GM23338 (cell line): ENCODE measurements at regions not wholly inside any gene's neighbourhood (a gene's known extent, or its start where the extent isn't known, plus 50 kb on each side); places are given as distances from the start of the nearest gene placed in this dataset.

Experiments used
- ATAC-seq: fragments of 200-7000 bp; cut with Tn5 transposase; 3 replicates; pipeline ENCODE4 v1.9.1; 2020
- DNase-seq: peaks from one replicate; pipeline ENCODE4 v3.0.0-alpha.2; 2015; ENCODE audit warnings: low spot score
- H2AFZ ChIP-seq: fragments of 200-600 bp; sonication (generic); 2 replicates; pipeline ENCODE4 v1.8.0; 2016; ENCODE audit warnings: antibody characterized with exemption, mild to moderate bottlenecking, moderate library complexity
- H3F3A ChIP-seq: fragments of 200-600 bp; sonication (generic); replicated peaks from 2 replicates; pipeline ENCODE4 v1.8.0; 2017; ENCODE audit warnings: antibody characterized with exemption, mixed run types, low read depth
- H3K27ac ChIP-seq: fragments of 200-600 bp; sonication (generic); 2 replicates; pipeline ENCODE4 v1.6.1; 2016; ENCODE audit warnings: low read depth
- H3K27me3 ChIP-seq: fragments of 200-600 bp; sonication (generic); 2 replicates; pipeline ENCODE4 v1.8.0; 2016; ENCODE audit warnings: mild to moderate bottlenecking, mixed run types, moderate library complexity; ENCODE audit not compliant: insufficient read depth
- H3K36me3 ChIP-seq: fragments of 200-600 bp; sonication (generic); 2 replicates; pipeline ENCODE4 v1.8.0; 2016; ENCODE audit warnings: mild to moderate bottlenecking; ENCODE audit not compliant: insufficient read depth
- H3K4me1 ChIP-seq: fragments of 200-600 bp; sonication (generic); 2 replicates; pipeline ENCODE4 v1.8.0; 2016; ENCODE audit warnings: mild to moderate bottlenecking, moderate library complexity; ENCODE audit not compliant: insufficient read depth
- H3K4me2 ChIP-seq: fragments of 200-600 bp; sonication (generic); 2 replicates; pipeline ENCODE4 v1.7.1; 2017; ENCODE audit warnings: mixed run types
- H3K4me3 ChIP-seq: fragments of 200-600 bp; sonication (generic); 2 replicates; pipeline ENCODE4 v1.6.1; 2016; ENCODE audit warnings: mixed run types
- H3K79me2 ChIP-seq: fragments of 200-600 bp; sonication (generic); replicated peaks from 2 replicates; pipeline ENCODE4 v1.8.0; 2017; ENCODE audit warnings: mild to moderate bottlenecking; ENCODE audit not compliant: insufficient read depth
- H3K9me2 ChIP-seq: fragments of 200-600 bp; sonication (generic); 2 replicates; pipeline ENCODE4 v1.8.0; 2017; ENCODE audit not compliant: insufficient read depth
- H4K20me1 ChIP-seq: fragments of 200-600 bp; sonication (generic); replicated peaks from 2 replicates; pipeline ENCODE4 v1.8.0; 2017; ENCODE audit warnings: mild to moderate bottlenecking; ENCODE audit not compliant: insufficient read depth
- H3K27ac Mint-ChIP-seq: 2 replicates; pipeline ENCODE4 v1.8.0; 2020; ENCODE audit warnings: inconsistent platforms, mild to moderate bottlenecking, moderate library complexity, mixed read lengths
- H3K27me3 Mint-ChIP-seq: 3 replicates; pipeline ENCODE4 v1.8.0; 2022; ENCODE audit warnings: low read depth, mild to moderate bottlenecking, moderate library complexity, mixed read lengths, inconsistent platforms; ENCODE audit not compliant: insufficient read depth, poor library complexity
- H3K36me3 Mint-ChIP-seq: 3 replicates; pipeline ENCODE4 v1.8.0; 2021; ENCODE audit warnings: low read depth, mild to moderate bottlenecking, inconsistent platforms, moderate library complexity, mixed read lengths
- H3K4me1 Mint-ChIP-seq: 3 replicates; pipeline ENCODE4 v1.8.0; 2020; ENCODE audit warnings: mild to moderate bottlenecking, inconsistent platforms, mixed read lengths
- H3K4me3 Mint-ChIP-seq: 3 replicates; pipeline ENCODE4 v1.8.0; 2021; ENCODE audit warnings: moderate library complexity, mild to moderate bottlenecking, inconsistent platforms, mixed read lengths
- H3K9me3 Mint-ChIP-seq: 3 replicates; pipeline ENCODE4 v1.8.0; 2020; ENCODE audit warnings: moderate library complexity, mild to moderate bottlenecking, inconsistent platforms, mixed read lengths
- EZH2 ChIP-seq: fragments of 200-600 bp; sonication (generic); IDR thresholded peaks from one replicate; pipeline ENCODE4 v1.8.0; 2017; ENCODE audit warnings: antibody characterized with exemption, mild to moderate bottlenecking, low read depth; ENCODE audit not compliant: unreplicated experiment
- EZH2phosphoT487 ChIP-seq: fragments of 200-600 bp; sonication (generic); IDR thresholded peaks from one replicate; pipeline ENCODE4 v1.8.1; 2018; ENCODE audit warnings: antibody characterized with exemption; ENCODE audit not compliant: unreplicated experiment
- NANOG ChIP-seq: IDR thresholded peaks from 2 replicates; pipeline ENCODE4 v1.6.1; 2016; ENCODE audit warnings: antibody characterized with exemption, borderline replicate concordance
- POLR2AphosphoS5 ChIP-seq: IDR thresholded peaks from 2 replicates; pipeline ENCODE4 v1.6.1; 2016; ENCODE audit warnings: antibody characterized with exemption, low read depth
- STAT1 ChIP-seq: IDR thresholded peaks from one replicate; pipeline ENCODE4 v1.6.1; 2016; ENCODE audit warnings: antibody characterized with exemption; ENCODE audit not compliant: unreplicated experiment
- ZNF114 ChIP-seq: fragments of 250-450 bp; sonication (Bioruptor Pico); IDR thresholded peaks from 2 replicates; pipeline ENCODE4 v1.5.0; 2020; ENCODE audit warnings: mild to moderate bottlenecking, moderate library complexity
- ZNF331 ChIP-seq: fragments of 250-450 bp; sonication (Bioruptor Pico); IDR thresholded peaks from 2 replicates; pipeline ENCODE4 v1.5.0; 2020; ENCODE audit warnings: low read depth, mild to moderate bottlenecking, moderate library complexity
- TF ChIP-seq, protein P1 (sequence below): IDR thresholded peaks from one replicate; pipeline ENCODE4 v1.6.1; 2018; ENCODE audit warnings: antibody characterized with exemption; ENCODE audit not compliant: unreplicated experiment
- TF ChIP-seq, protein P2 (sequence below): fragments of 250-450 bp; sonication (Bioruptor Pico); IDR thresholded peaks from 2 replicates; pipeline ENCODE4 v1.5.0; 2020; ENCODE audit warnings: mild to moderate bottlenecking, moderate library complexity

DNA sequence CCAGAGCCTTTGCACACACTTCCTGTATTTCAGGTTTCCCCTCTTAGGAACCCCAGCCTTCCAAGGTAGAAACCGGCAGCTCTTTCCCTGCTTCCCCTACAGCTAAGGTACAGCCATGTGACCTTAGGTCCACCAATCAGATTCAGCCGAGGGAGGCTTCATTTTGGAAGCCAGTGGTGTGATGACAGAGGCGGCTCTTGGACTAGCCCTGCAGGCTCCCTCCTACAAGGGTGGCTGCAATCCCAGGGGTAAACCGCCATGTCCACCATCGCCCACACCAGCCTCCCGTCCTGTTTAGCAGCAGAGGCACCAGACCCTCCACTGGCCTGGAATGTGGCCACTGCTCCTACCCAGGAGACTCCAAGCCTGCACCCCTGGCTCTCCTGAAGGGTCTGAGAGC is 65.6 kb downstream of the SERPINA3 start (continued):
- TF ChIP-seq, protein P1, sequence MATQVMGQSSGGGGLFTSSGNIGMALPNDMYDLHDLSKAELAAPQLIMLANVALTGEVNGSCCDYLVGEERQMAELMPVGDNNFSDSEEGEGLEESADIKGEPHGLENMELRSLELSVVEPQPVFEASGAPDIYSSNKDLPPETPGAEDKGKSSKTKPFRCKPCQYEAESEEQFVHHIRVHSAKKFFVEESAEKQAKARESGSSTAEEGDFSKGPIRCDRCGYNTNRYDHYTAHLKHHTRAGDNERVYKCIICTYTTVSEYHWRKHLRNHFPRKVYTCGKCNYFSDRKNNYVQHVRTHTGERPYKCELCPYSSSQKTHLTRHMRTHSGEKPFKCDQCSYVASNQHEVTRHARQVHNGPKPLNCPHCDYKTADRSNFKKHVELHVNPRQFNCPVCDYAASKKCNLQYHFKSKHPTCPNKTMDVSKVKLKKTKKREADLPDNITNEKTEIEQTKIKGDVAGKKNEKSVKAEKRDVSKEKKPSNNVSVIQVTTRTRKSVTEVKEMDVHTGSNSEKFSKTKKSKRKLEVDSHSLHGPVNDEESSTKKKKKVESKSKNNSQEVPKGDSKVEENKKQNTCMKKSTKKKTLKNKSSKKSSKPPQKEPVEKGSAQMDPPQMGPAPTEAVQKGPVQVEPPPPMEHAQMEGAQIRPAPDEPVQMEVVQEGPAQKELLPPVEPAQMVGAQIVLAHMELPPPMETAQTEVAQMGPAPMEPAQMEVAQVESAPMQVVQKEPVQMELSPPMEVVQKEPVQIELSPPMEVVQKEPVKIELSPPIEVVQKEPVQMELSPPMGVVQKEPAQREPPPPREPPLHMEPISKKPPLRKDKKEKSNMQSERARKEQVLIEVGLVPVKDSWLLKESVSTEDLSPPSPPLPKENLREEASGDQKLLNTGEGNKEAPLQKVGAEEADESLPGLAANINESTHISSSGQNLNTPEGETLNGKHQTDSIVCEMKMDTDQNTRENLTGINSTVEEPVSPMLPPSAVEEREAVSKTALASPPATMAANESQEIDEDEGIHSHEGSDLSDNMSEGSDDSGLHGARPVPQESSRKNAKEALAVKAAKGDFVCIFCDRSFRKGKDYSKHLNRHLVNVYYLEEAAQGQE = no peak
- TF ChIP-seq NANOG (no peak), EZH2 (no peak), ZNF114 (no peak), STAT1 (no peak)

DNA sequence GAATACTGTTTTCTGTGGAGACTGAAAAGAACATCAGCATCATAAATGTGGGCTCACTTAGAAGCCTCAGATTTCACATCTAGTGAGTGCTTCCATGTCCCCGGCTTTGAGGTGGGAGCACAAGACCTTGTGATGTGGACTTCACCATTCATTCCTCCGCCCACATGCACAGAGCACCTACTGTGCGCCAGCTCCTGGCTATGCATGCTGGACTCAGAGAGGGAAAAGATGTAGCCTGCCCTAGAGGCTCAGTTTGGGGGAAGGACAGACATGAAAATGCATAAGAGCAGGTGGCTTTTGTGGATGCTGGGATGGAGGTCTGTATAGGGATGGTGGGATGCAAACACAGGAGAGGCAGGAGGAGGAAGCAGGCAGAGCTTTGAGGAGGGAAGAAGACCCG is 65.0 kb downstream of the SERPINA3 start:
- no peaks in the 10 kb centered on the region for H3K36me3 ChIP-seq
- 0 out of 3 replicates have a peak, but pooled peaks cover 2% of the 10 kb centered on the region for H3K4me1 Mint-ChIP-seq
- TF ChIP-seq ZNF114 = no peak
- TF ChIP-seq, protein P2, sequence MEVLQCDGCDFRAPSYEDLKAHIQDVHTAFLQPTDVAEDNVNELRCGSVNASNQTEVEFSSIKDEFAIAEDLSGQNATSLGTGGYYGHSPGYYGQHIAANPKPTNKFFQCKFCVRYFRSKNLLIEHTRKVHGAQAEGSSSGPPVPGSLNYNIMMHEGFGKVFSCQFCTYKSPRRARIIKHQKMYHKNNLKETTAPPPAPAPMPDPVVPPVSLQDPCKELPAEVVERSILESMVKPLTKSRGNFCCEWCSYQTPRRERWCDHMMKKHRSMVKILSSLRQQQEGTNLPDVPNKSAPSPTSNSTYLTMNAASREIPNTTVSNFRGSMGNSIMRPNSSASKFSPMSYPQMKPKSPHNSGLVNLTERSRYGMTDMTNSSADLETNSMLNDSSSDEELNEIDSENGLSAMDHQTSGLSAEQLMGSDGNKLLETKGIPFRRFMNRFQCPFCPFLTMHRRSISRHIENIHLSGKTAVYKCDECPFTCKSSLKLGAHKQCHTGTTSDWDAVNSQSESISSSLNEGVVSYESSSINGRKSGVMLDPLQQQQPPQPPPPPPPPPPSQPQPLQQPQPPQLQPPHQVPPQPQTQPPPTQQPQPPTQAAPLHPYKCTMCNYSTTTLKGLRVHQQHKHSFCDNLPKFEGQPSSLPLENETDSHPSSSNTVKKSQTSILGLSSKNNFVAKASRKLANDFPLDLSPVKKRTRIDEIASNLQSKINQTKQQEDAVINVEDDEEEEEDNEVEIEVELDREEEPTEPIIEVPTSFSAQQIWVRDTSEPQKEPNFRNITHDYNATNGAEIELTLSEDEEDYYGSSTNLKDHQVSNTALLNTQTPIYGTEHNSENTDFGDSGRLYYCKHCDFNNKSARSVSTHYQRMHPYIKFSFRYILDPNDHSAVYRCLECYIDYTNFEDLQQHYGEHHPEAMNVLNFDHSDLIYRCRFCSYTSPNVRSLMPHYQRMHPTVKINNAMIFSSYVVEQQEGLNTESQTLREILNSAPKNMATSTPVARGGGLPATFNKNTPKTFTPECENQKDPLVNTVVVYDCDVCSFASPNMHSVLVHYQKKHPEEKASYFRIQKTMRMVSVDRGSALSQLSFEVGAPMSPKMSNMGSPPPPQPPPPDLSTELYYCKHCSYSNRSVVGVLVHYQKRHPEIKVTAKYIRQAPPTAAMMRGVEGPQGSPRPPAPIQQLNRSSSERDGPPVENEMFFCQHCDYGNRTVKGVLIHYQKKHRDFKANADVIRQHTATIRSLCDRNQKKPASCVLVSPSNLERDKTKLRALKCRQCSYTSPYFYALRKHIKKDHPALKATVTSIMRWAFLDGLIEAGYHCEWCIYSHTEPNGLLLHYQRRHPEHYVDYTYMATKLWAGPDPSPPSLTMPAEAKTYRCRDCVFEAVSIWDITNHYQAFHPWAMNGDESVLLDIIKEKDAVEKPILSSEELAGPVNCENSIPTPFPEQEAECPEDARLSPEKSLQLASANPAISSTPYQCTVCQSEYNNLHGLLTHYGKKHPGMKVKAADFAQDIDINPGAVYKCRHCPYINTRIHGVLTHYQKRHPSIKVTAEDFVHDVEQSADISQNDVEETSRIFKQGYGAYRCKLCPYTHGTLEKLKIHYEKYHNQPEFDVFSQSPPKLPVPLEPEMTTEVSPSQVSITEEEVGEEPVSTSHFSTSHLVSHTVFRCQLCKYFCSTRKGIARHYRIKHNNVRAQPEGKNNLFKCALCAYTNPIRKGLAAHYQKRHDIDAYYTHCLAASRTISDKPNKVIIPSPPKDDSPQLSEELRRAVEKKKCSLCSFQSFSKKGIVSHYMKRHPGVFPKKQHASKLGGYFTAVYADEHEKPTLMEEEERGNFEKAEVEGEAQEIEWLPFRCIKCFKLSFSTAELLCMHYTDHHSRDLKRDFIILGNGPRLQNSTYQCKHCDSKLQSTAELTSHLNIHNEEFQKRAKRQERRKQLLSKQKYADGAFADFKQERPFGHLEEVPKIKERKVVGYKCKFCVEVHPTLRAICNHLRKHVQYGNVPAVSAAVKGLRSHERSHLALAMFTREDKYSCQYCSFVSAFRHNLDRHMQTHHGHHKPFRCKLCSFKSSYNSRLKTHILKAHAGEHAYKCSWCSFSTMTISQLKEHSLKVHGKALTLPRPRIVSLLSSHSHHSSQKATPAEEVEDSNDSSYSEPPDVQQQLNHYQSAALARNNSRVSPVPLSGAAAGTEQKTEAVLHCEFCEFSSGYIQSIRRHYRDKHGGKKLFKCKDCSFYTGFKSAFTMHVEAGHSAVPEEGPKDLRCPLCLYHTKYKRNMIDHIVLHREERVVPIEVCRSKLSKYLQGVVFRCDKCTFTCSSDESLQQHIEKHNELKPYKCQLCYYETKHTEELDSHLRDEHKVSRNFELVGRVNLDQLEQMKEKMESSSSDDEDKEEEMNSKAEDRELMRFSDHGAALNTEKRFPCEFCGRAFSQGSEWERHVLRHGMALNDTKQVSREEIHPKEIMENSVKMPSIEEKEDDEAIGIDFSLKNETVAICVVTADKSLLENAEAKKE (CRISPR knock-in tag) = no peak
- TF ChIP-seq EZH2phosphoT487 = no peak
- no peak for TF ChIP-seq NANOG
- TF ChIP-seq POLR2AphosphoS5 = no peak
- no peak for TF ChIP-seq ZNF331
- H3K9me3 Mint-ChIP-seq = no peaks in the 10 kb centered on the region
- H2AFZ ChIP-seq = no peak overlapping the region
- H4K20me1 ChIP-seq = no peaks in the 10 kb centered on the region
- H3K27ac Mint-ChIP-seq = no peak overlapping the region
- no peaks in the 10 kb centered on the region for H3F3A ChIP-seq
- no peaks in the 10 kb centered on the region for H3K27me3 ChIP-seq
- DNase-seq (no peak), ATAC-seq (no peak)
- no peak overlapping the region for H3K4me3 Mint-ChIP-seq
- no peaks in the 10 kb centered on the region for H3K4me1 ChIP-seq
- H3K4me3 ChIP-seq = no peak overlapping the region
- no peak overlapping the region for H3K4me2 ChIP-seq
- no peak overlapping the region for H3K27ac ChIP-seq
- no peaks in the 10 kb centered on the region for H3K36me3 Mint-ChIP-seq
- H3K79me2 ChIP-seq = no peaks in the 10 kb centered on the region
- H3K27me3 Mint-ChIP-seq = peaks cover 2% of the 10 kb centered on the region
- H3K9me2 ChIP-seq = no peaks in the 10 kb centered on the region
